K562 (cell line): ENCODE measurements at regions not wholly inside any gene's neighbourhood (a gene's known extent, or its start where the extent isn't known, plus 50 kb on each side); places are given as distances from the start of the nearest gene placed in this dataset.

Source experiments
- ATAC-seq: fragments of 200-7000 bp; cut with Tn5 transposase; 3 replicates; pipeline ENCODE4 v1.9.1; 2020; ENCODE audit warnings: moderate library complexity
- BruUV-seq: library from RNA; stranded (reverse); fragments of 400-500 nt; replicated peaks from 2 replicates; lab custom pipeline; 2021; lab: Mats Ljungman, UMichigan
- CTCF ChIA-PET: fragments of 300-600 bp; formaldehyde crosslinking; extraction: SDS; loops from one replicate; lab custom pipeline; 2021; ENCODE audit warnings: low intra/inter-chr PET ratio; lab: Yijun Ruan, JAX
- POLR2A ChIA-PET: fragments of 300-600, 350-650 bp; sonication (Branson Sonifier 250); formaldehyde crosslinking; extraction: SDS; loops from one replicate; lab custom pipeline; 2021; ENCODE audit warnings: antibody characterized with exemption, inconsistent platforms; lab: Yijun Ruan, JAX
- DNase-seq, 4 experiments: peaks; one replicate each; pipeline versions ENCODE4 v3.0.0 to v3.0.0-alpha.2; 2011 to 2018; ENCODE audit warnings: low spot score in 3 of 4, mixed read lengths in 3 of 4; ENCODE audit errors: extremely low read depth in 1 of 4
- FAIRE-seq: peaks from 2 replicates; lab custom pipeline; 2011; peaks lifted over from hg19 to GRCh38; lab: Jason Lieb, UNC
- H2AFZ ChIP-seq: 2 replicates; pipeline ENCODE4 v1.6.0; 2011; ENCODE audit warnings: low read depth, low read length, control low read depth, inconsistent platforms
- H3K27ac ChIP-seq: fragments of 200-600 bp; 3 replicates; pipeline ENCODE4 v1.8.0; 2011; ENCODE audit warnings: low read depth, mild to moderate bottlenecking, control low read depth, inconsistent platforms, low read length, moderate library complexity, mixed read lengths; ENCODE audit errors: extremely low read depth
- H3K27me3 ChIP-seq, 2 experiments: fragments of 300-600 bp in 1 of 2; 2 replicates in 1 of 2; 3 replicates in 1 of 2; pipeline versions ENCODE4 v1.6.0 to v1.8.0; 2011; ENCODE audit warnings: inconsistent platforms in 2 of 2, low read length in 2 of 2, mild to moderate bottlenecking in 1 of 2, mixed read lengths in 1 of 2, moderate library complexity in 1 of 2; ENCODE audit not compliant: control insufficient read depth in 2 of 2, insufficient read depth in 2 of 2
- H3K36me3 ChIP-seq: fragments of 300-600 bp; 3 replicates; pipeline ENCODE4 v1.8.0; 2011; ENCODE audit warnings: mild to moderate bottlenecking, low read length, inconsistent platforms; ENCODE audit not compliant: control insufficient read depth, insufficient read depth
- H3K4me1 ChIP-seq, 2 experiments: fragments of 200-600 bp in 1 of 2; replicated peaks in 1 of 2; 2 replicates in 1 of 2; 3 replicates in 1 of 2; pipeline versions ENCODE4 v1.5.1 to v1.8.0; 2011; ENCODE audit warnings: inconsistent platforms in 2 of 2, low read length in 2 of 2, mild to moderate bottlenecking in 1 of 2, mixed read lengths in 1 of 2, moderate library complexity in 1 of 2; ENCODE audit not compliant: control insufficient read depth in 2 of 2, insufficient read depth in 2 of 2
- H3K4me2 ChIP-seq: 2 replicates; pipeline ENCODE4 v1.6.1; 2011; ENCODE audit warnings: low read length, control low read depth, inconsistent platforms, mixed read lengths; ENCODE audit not compliant: insufficient read depth
- H3K4me3 ChIP-seq: fragments of 200-600 bp; sonication (generic), shearing (Covaris generic); 2 replicates; pipeline ENCODE4 v1.5.1; 2016; ENCODE audit warnings: control low read depth, inconsistent platforms
- H3K79me2 ChIP-seq: fragments of 200-600 bp; 3 replicates; pipeline ENCODE4 v1.8.0; 2011; ENCODE audit warnings: low read length, inconsistent platforms; ENCODE audit not compliant: control insufficient read depth, insufficient read depth
- H3K9ac ChIP-seq, 2 experiments: 2 replicates each; pipeline versions ENCODE4 v1.6.0 to v1.6.1; 2011; ENCODE audit warnings: low read depth in 2 of 2, low read length in 2 of 2, control low read depth in 1 of 2, inconsistent platforms in 1 of 2, mild to moderate bottlenecking in 1 of 2, mixed read lengths in 1 of 2; ENCODE audit not compliant: insufficient read depth in 1 of 2
- H3K9me1 ChIP-seq: one replicate; pipeline ENCODE4 v1.6.0; 2011; ENCODE audit warnings: inconsistent platforms, mild to moderate bottlenecking, low read length, moderate library complexity; ENCODE audit not compliant: control insufficient read depth, insufficient read depth
- H3K9me3 ChIP-seq: replicated peaks from 2 replicates; pipeline ENCODE4 v1.5.1; 2011; ENCODE audit warnings: low read depth, low read length, inconsistent platforms; ENCODE audit not compliant: control insufficient read depth, insufficient read depth
- H4K20me1 ChIP-seq: replicated peaks from 2 replicates; pipeline ENCODE4 v1.6.1; 2011; ENCODE audit warnings: low read length, inconsistent platforms, mixed read lengths; ENCODE audit not compliant: control insufficient read depth, insufficient read depth
- CBX3 ChIP-seq, 2 experiments: IDR thresholded peaks; 1 replicate in 1 of 2; 2 replicates in 1 of 2; pipeline ENCODE4 v1.6.1; 2012; ENCODE audit warnings: inconsistent platforms in 2 of 2, low read length in 2 of 2, borderline replicate concordance in 1 of 2, control low read depth in 1 of 2
- KAT7 ChIP-seq: sonication (generic); formaldehyde crosslinking; IDR thresholded peaks from 2 replicates; pipeline ENCODE4 v1.8.0; 2022; ENCODE audit warnings: missing genetic modification reagents, mild to moderate bottlenecking, borderline replicate concordance
- NCOR1 ChIP-seq: fragments of 450-650 bp; IDR thresholded peaks from 2 replicates; pipeline ENCODE4 v1.6.1; 2016; ENCODE audit warnings: mild to moderate bottlenecking, moderate library complexity
- POLR3A ChIP-seq: IDR thresholded peaks from 2 replicates; pipeline ENCODE4 v1.6.1; 2011; ENCODE audit warnings: borderline replicate concordance, mild to moderate bottlenecking, moderate library complexity; ENCODE audit not compliant: insufficient read length, insufficient read depth; ENCODE audit errors: extremely low read depth
- POU5F1 ChIP-seq: fragments of 150-350 bp; IDR thresholded peaks from 2 replicates; pipeline ENCODE4 v1.6.1; 2014; ENCODE audit warnings: borderline replicate concordance, low read length, low read depth, mild to moderate bottlenecking; ENCODE audit not compliant: partially characterized antibody
- SETDB1 ChIP-seq: IDR thresholded peaks from one replicate; pipeline ENCODE4 v1.6.1; 2012; ENCODE audit warnings: low read length, control low read depth, inconsistent platforms
- U2AF2 ChIP-seq: fragments of 200-400 bp; formaldehyde crosslinking; optimal IDR thresholded peaks from 2 replicates; pipeline ENCODE3; 2017; ENCODE audit warnings: low read depth, mild to moderate bottlenecking, low read length
- ZFP1 ChIP-seq: fragments of 450-650 bp; formaldehyde crosslinking; IDR thresholded peaks from 2 replicates; pipeline ENCODE4 v1.4.0; 2020; ENCODE audit warnings: mild to moderate bottlenecking, mixed read lengths
- ZFP30 ChIP-seq: fragments of 250-450 bp; sonication (Bioruptor Pico); IDR thresholded peaks from 2 replicates; pipeline ENCODE4 v1.8.0; 2022; ENCODE audit warnings: moderate library complexity, mild to moderate bottlenecking, inconsistent platforms, borderline replicate concordance
- ZNF217 ChIP-seq: sonication (generic); formaldehyde crosslinking; IDR thresholded peaks from 2 replicates; pipeline ENCODE4 v1.8.0; 2022; ENCODE audit warnings: mild to moderate bottlenecking, missing genetic modification reagents
- ZNF79 ChIP-seq: fragments of 250-450 bp; sonication (Bioruptor Pico); IDR thresholded peaks from 2 replicates; pipeline ENCODE4 v1.4.0; 2020; ENCODE audit warnings: low read depth, mild to moderate bottlenecking, moderate library complexity
- in situ Hi-C: fragments of 300-500 bp; cut with MboI; formaldehyde crosslinking; loops from 4 replicates; pipeline ENCODE4 v1.15.0; 2018; ENCODE audit warnings: inconsistent platforms, mixed read lengths
- intact Hi-C: fragments of 100-400 bp; cut with micrococcal nuclease; formaldehyde crosslinking; loops from 2 replicates; pipeline ENCODE4 v1.14.2; 2022
- TF ChIP-seq, protein P1 (sequence below): fragments of 450-650 bp; formaldehyde crosslinking; IDR thresholded peaks from 2 replicates; pipeline ENCODE4 v1.4.0; 2020; ENCODE audit warnings: mild to moderate bottlenecking, moderate library complexity
- TF ChIP-seq, protein P2 (sequence below): fragments of 250-450 bp; sonication (Bioruptor Pico); IDR thresholded peaks from 2 replicates; pipeline ENCODE4 v1.5.0; 2021
- TF ChIP-seq, protein P3 (sequence below): fragments of 450-650 bp; formaldehyde crosslinking; IDR thresholded peaks from 2 replicates; pipeline ENCODE4 v1.4.0; 2022; ENCODE audit warnings: mild to moderate bottlenecking, moderate library complexity
- TF ChIP-seq, protein P4 (sequence below): IDR thresholded peaks from 2 replicates; pipeline ENCODE4 v1.6.1; 2016; ENCODE audit warnings: missing genetic modification characterization, missing compliant biosample characterization

DNA sequence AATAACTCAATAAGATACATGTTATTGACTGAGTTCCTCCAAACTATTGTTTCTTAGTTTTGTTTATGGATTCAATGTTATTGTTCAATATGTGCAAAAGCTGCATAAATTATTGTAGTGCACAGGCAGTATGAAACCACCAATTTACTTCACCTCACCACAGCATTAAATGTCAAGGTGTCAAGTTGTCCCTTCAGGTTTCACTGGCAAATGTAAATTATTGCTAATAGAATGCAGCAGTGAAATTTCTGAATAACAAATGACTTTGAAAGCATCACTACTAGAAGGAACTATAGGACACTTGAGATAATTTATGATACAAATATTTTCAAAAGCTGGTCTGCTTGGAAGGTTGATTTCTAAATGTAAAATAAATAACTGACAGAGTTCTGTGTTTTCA, 116.4 kb upstream of the PTPRD start:
- in situ Hi-C loops = no loop called here
- DNase-seq (no peak), ATAC-seq (no peak), FAIRE-seq (no peak)
- Histone ChIP-seq H2AFZ (no peak overlapping the region), H4K20me1 (no peaks in the 10 kb centered on the region), H3K79me2 (no peaks in the 10 kb centered on the region), H3K4me2 (no peak overlapping the region), H3K9me1 (no peaks in the 10 kb centered on the region), H3K36me3 (no peaks in the 10 kb centered on the region), H3K27ac (no peak overlapping the region), H3K27me3 (no peaks in the 10 kb centered on the region), H3K4me1 (no peaks in the 10 kb centered on the region), H3K4me3 (no peak overlapping the region), H3K9ac (no peak overlapping the region), H3K9me3 (no peaks in the 10 kb centered on the region)
- BruUV-seq = no TSS peak
- POLR2A ChIA-PET = no interaction called here
- CTCF ChIA-PET = no interaction called here
- intact Hi-C loops = no loop called here
- TF ChIP-seq, protein P1, sequence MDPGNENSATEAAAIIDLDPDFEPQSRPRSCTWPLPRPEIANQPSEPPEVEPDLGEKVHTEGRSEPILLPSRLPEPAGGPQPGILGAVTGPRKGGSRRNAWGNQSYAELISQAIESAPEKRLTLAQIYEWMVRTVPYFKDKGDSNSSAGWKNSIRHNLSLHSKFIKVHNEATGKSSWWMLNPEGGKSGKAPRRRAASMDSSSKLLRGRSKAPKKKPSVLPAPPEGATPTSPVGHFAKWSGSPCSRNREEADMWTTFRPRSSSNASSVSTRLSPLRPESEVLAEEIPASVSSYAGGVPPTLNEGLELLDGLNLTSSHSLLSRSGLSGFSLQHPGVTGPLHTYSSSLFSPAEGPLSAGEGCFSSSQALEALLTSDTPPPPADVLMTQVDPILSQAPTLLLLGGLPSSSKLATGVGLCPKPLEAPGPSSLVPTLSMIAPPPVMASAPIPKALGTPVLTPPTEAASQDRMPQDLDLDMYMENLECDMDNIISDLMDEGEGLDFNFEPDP (CRISPR knock-in tag) = no peak
- no peak for TF ChIP-seq U2AF2
- TF ChIP-seq, protein P2, sequence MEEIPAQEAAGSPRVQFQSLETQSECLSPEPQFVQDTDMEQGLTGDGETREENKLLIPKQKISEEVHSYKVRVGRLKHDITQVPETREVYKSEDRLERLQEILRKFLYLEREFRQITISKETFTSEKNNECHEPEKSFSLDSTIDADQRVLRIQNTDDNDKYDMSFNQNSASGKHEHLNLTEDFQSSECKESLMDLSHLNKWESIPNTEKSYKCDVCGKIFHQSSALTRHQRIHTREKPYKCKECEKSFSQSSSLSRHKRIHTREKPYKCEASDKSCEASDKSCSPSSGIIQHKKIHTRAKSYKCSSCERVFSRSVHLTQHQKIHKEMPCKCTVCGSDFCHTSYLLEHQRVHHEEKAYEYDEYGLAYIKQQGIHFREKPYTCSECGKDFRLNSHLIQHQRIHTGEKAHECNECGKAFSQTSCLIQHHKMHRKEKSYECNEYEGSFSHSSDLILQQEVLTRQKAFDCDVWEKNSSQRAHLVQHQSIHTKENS (CRISPR knock-in tag) = no peak
- TF ChIP-seq ZNF217 (CRISPR knock-in tag) = no peak
- no peak for TF ChIP-seq ZNF79 (CRISPR knock-in tag)
- TF ChIP-seq ZFP1 (CRISPR knock-in tag) = no peak
- TF ChIP-seq POLR3A = no peak
- TF ChIP-seq POU5F1 = no peak
- no peak for TF ChIP-seq SETDB1
- no peak for TF ChIP-seq KAT7 (CRISPR knock-in tag)
- TF ChIP-seq, protein P3, sequence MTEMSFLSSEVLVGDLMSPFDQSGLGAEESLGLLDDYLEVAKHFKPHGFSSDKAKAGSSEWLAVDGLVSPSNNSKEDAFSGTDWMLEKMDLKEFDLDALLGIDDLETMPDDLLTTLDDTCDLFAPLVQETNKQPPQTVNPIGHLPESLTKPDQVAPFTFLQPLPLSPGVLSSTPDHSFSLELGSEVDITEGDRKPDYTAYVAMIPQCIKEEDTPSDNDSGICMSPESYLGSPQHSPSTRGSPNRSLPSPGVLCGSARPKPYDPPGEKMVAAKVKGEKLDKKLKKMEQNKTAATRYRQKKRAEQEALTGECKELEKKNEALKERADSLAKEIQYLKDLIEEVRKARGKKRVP (CRISPR knock-in tag) = no peak
- no peak for TF ChIP-seq CBX3 (IDR thresholded peaks at IDR 0.05; ENCODE audit: borderline replicate concordance in 1 of 2, low read length in 2 of 2)
- TF ChIP-seq, protein P4, sequence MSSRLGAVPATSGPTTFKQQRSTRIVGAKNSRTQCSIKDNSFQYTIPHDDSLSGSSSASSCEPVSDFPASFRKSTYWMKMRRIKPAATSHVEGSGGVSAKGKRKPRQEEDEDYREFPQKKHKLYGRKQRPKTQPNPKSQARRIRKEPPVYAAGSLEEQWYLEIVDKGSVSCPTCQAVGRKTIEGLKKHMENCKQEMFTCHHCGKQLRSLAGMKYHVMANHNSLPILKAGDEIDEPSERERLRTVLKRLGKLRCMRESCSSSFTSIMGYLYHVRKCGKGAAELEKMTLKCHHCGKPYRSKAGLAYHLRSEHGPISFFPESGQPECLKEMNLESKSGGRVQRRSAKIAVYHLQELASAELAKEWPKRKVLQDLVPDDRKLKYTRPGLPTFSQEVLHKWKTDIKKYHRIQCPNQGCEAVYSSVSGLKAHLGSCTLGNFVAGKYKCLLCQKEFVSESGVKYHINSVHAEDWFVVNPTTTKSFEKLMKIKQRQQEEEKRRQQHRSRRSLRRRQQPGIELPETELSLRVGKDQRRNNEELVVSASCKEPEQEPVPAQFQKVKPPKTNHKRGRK (tag) = no peak
- TF ChIP-seq ZFP30 (CRISPR knock-in tag) = no peak
- no peak for TF ChIP-seq NCOR1
